GM18951 (cell line): ENCODE measurements at regions not wholly inside any gene's neighbourhood (a gene's known extent, or its start where the extent isn't known, plus 50 kb on each side); places are given as distances from the start of the nearest gene placed in this dataset.
"Not testable (repeated sequence)": the region's sequence is repeated elsewhere in the genome, so short reads cannot be mapped to it uniquely, and the experiment has no call there.

Experiments
- POLR2A ChIP-seq: IDR thresholded peaks from 4 replicates; pipeline ENCODE4 v1.6.1; 2011; ENCODE audit warnings: mild to moderate bottlenecking; ENCODE audit not compliant: insufficient read length, insufficient read depth; ENCODE audit errors: extremely low read depth
- in situ Hi-C: fragments of 300-500 bp; cut with MboI; formaldehyde crosslinking; loops from one replicate; pipeline ENCODE4 v1.12.0; 2022; ENCODE audit warnings: low sequenced_read_pairs, mixed read lengths, inconsistent platforms; ENCODE audit not compliant: unreplicated experiment

DNA sequence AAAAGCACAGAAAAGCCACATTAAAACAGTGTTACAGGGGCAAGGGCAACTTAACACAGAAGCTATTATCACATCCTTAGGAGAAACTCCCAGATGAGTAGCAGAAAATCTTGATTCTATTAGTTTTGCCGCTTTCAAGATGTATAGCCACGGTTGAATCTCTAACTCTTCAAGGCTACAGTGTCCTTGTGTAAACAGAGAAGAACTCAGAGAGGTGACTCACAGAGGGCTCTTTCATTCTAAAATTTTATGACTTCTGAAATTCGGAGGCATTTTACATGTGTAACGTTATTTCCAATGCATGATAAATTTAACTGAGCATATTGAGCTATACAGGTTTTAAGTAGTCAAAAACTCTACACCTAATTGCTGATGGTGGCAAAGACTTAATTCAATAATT is 846.6 kb downstream of the GBE1 start:
- TF ChIP-seq POLR2A, result no peak
- in situ Hi-C loops, result no loop called here

DNA sequence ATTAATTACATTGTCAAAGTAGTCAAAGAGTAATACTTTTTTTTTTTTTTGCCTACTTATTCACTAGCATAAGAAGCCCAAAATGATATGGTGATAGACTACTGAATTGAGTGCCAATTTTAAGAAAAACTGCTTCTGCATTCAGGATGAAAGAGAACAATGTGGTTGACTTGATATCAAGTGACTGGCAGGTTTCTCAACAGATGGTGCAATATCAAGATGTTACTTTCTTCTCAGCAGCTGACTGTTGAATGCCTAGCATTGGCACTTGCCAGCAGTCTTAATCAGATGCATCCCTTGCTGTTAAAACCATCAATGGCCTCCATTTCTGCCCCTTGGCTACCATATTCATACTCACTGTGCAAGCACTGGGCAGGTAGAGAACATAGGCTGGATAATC is 863.2 kb downstream of the GBE1 start:
- no peak for TF ChIP-seq POLR2A
- in situ Hi-C loops, result no loop called here

DNA sequence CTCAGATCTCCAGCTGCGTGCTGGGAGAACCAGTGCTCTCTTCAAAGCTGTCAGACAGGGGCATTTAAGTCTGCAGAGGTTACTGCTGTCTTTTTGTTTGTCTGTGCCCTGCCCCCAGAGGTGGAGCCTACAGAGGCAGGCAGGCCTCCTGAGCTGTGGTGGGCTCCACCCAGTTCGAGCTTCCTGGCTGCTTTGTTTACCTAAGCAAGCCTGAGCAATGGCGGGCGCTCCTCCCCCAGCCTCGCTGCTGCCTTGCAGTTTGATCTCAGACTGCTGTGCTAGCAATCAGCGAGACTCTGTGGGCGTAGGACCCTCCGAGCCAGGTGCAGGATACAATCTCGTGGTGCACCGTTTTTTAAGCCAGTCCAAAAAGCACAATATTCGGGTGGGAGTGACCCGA is 864.4 kb downstream of the GBE1 start:
- in situ Hi-C loops, result not testable (repeated sequence)

DNA sequence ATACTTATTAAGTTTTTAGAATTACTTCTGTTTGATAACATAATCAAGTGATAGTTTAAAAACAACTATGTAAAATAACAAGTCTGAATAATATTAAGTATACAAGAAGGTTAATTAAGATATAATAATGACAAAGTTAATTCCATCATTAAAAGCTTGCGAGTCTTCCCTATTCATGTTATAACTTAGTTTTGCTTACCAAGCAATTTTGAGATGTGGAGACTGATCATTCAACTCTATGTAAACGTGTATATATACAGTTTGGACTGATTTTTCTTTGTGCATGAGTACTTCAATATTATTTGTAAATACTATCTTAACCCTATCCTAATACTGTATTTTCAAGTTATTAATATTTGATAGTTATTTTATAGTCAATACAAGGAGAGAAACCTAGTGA is 870.9 kb downstream of the GBE1 start:
- no peak for TF ChIP-seq POLR2A
- in situ Hi-C loops, result no loop called here

DNA sequence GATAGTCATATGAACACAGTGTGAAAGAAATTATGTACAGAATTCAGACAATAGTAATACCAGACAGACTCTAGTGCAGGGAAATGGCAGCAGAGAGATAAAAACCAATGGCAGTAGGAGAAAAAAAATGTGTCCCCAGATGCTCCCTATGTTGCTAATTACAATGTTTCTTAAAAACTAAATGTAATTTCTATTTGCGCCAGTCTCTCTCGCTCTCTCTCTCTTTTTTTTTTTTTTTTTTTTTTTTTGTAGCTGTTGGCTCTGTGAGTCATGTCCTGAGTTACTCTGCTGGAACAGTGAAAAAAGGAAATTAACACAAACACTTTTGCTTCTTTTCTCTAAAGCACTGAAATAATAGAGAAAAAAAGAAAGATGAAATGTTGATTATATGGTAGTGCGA is 871.9 kb downstream of the GBE1 start:
- TF ChIP-seq POLR2A, result no peak

DNA sequence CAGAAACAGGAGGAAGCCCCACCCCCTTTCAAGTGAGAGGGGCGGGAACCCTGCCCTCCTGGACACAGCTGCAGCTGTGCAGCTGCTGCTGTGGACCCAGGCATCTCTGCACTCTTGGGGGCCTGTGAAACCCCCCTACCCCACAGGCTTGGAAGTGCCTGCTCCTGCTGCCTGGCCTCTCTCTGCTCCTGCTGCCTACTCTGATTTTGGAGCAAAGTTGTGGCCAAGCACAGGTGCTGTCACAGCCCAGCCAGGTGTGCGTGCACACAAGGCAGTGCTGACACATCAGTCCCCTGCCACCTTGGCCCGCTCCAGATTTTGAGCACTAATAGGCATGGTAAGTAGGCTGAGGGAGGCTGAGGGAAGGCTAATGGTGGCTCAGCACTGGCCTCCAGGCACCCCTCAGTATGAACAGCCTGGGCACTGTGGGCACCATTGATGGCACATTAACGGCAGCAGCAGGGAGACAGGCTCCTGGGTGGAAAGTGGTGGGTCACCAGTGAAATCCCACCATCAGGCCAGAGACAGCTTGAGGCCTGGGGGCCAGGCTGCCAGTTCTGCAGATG is 890.9 kb downstream of the GBE1 start:
- in situ Hi-C loops, result no loop called here
- TF ChIP-seq POLR2A, result no peak

More for the DNA sequence above, 871.9 kb downstream of the GBE1 start:
- in situ Hi-C loops, result no loop called here

DNA sequence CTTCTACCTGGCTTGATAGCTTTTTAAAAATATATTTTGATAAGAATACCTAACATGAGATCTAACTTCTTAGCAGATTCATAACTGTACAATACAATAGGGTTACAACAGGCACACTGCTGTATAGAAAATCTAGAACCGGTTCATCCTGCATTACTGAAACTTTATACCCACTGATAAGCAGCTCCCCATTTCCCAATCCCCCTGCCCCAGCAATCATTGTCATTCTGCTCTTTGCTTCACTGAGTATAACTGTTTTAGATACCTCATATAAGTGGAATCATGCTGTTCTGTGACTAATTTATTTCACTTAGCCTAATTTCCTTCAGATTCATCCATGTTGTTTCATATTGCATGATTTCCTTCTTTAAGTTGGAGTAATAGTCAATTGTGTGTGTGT is 906.0 kb downstream of the GBE1 start:
- in situ Hi-C loops, result no loop called here
- TF ChIP-seq POLR2A, result no peak

DNA sequence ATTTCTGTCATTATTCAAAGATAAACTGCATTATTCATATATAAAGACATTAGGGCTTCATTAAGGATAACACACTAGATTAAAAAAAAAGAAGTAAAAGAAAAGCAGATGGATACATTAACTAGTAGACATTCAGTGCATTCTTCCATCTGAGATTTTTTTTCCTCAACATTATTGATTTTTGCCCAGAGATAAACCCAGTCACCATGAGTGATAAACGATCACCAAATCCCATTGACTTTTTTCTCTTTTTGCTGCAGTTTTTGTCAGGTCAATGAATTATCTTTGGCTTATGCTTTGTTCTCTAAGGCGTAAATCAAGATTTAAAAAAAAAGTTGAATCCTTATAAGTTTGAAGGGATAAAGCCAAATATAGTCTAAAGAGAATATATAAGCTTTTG is 925.0 kb downstream of the GBE1 start:
- TF ChIP-seq POLR2A, result no peak
- in situ Hi-C loops, result no loop called here

DNA sequence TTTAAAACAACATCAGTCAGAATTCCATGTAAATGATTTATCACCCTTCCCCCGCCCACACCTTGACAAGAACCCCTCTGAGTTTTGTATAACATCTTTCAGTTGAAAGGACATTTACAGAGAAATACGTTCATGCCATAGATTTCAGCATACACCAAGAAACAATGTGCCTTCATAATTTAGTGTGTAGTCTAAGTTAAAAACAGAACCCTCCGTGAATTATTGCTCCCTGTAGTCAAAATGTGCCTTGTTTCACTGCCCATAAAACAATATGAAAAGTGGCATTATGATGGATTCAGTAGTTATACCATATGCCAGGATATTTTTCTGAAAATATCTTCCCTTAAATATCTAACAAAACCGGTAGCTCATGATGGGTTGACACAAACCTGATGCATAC is 953.9 kb downstream of the GBE1 start:
- in situ Hi-C loops, result no loop called here

DNA sequence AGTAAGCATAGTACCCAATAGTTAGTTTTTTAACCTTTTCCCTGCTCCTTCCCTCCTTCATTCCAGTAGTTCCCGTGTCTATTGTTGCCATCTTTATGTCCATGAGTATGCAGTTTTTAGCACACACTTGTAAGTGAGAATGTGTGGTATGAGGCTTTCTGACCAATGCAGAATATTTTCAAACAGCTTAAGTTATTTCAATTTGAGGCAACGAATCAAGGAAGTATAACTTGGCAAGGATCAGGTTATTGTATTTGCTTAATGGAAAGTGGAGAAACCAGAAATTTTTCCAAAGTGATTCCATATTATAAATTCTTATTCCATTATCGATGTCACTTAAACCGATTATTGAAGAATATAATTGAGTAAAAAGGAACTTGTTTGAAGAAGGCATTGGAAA is 954.8 kb downstream of the GBE1 start:
- TF ChIP-seq POLR2A, result no peak
- in situ Hi-C loops, result no loop called here

More for the DNA sequence above, 953.9 kb downstream of the GBE1 start:
- TF ChIP-seq POLR2A, result no peak

DNA sequence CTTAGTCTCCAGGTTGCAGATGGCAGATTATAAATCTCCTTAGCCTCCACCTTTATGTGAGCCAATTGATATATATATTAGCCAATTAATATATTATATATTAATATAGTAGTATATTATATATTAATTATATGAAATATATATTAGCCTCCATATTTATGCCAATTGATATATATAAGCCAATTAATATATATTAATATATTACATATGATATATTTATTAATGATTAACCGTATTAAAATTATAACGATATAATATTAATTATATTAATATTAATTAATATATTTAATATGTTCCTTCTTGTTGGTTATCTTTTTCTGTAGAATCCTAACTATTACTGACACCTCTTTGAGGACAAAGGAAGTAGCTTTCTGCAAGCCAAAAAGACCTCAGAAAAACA is 972.5 kb downstream of the GBE1 start:
- TF ChIP-seq POLR2A, result no peak
- in situ Hi-C loops, result no loop called here

DNA sequence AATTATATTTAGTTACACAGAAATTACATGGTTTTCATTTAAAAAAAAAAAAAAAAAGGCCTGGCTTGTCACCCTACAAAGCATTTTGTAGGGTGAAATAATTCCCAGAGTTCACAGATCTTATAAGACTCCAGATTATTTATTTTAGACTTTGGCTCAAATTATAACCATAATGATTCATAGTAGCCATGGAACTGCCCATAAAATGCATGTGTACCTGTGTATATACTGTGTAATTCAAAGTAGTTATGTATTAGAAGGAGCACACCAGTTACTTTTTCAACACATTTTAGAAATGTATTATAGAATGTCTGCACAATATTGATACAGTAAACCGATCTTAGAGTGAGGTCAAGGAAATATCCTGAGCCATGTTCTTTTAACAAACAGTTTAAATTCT is 975.6 kb downstream of the GBE1 start:
- no peak for TF ChIP-seq POLR2A
- in situ Hi-C loops, result no loop called here

DNA sequence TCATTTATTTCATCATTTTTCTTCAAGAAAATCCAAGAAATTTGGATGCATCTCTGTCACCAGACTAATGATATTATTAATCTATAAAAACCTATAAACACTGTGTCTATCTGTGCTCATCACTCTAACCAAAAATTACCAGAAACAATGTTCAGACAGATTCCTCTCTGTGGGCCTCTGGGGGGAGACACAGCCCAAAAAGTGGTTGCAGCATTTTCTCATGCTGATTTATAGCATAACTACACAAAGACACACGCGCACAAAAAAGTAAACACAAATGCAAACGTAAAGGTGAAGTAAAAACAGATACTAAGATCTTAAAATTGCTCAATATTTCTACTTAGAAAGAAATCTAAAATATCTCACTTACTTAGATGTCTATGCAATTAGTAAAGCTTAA is 976.0 kb downstream of the GBE1 start:
- in situ Hi-C loops, result no loop called here
- no peak for TF ChIP-seq POLR2A

DNA sequence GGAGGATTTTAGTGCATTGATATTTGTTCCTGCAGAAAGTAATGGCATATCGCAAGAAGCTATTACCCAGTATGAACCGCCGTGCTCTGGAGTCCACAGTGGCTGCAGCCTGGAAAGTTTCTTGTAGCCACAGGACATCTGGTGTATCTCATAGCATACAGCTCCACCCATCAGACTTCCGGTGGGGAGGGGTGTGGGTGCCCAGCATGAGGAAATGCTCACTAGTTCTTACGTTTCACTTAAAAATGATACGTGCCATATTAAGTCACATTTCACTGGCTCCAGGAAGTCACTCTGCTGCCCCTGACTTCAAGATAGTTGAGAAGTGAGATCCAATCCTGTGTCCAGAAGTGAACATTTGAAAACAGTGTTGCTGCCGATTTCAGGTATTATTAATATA is 990.4 kb downstream of the GBE1 start:
- TF ChIP-seq POLR2A, result peak; percentile 44
- in situ Hi-C loops, result no loop called here

DNA sequence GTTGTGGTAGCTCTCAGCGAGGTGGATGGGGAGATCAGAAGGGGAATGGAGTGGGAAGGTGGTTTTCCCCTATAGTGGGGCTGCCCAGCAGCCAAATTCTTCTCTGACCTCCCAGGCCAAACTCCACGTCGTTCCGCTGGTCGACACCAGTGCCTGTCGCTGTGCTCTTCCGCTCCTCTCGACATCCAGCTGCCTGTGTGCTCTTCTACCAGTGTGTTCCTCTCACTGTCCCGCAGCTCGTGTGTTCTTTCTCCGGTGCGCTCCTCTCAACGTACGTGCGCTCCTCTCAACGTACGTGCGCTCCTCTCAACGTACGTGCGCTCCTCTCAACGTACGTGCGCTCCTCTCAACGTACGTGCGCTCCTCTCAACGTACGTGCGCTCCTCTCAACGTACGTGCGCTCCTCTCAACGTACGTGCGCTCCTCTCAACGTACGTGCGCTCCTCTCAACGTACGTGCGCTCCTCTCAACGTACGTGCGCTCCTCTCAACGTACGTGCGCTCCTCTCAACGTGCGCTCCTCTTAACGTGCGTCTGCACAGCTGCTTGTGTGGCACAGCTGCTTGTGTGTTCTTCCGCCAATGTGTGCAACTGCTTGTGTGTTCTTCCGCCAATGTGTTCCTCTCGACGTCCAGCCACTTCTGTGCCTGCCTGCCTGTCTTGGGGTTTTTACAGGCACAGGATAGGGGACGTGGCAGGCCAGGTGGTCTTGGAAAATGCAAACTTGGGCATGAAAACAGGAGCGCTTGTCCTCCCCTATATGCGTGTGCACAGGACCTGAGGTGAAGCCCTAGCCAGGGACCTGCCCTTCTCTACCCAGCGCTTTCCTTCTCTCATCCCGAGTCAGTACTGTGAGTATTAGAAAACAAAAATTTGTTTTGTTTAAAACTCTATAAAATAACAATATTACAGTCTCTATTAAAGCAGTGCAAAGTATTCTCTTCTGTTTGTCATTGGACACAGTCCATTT is 991.1 kb downstream of the GBE1 start:
- in situ Hi-C loops, result no loop called here
- TF ChIP-seq POLR2A, result peak; percentile 61

DNA sequence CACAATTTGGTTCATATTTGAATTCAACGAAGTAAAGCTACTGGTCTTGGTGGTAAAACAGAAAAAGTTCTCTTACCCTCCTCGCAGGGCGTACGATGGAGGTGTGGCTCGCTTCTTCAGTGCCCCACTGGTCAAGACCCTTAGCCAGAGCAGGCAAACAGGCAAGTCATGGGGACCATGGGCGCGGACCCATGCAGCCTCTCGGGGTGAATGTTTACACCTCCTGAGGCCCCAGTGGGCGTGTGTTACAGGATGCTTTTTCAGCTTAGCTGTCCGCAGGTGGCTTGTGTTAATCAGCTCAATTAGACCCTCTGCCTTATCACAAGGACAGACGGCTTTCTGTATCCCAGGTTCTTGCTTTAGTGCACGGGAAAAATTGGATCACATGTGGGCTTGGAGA is 991.8 kb downstream of the GBE1 start:
- in situ Hi-C loops, result no loop called here
- TF ChIP-seq POLR2A, result no peak
